SKM-1 (cell line): ENCODE measurements at regions not wholly inside any gene's neighbourhood (a gene's known extent, or its start where the extent isn't known, plus 50 kb on each side); places are given as distances from the start of the nearest gene placed in this dataset.

Experiments used
- DNase-seq: peaks from one replicate; lab custom pipeline; 2025; ENCODE audit not compliant: unreplicated experiment; lab: John Stamatoyannopoulos, UW

GRCh38 chr20:56865055-56865454 is 235.9 kb downstream of the TFAP2C start:
- no peak for DNase-seq

GRCh38 chr20:56867128-56867527 is 238.0 kb downstream of the TFAP2C start:
- DNase-seq, result no peak

GRCh38 chr20:56868746-56869145 is 239.6 kb downstream of the TFAP2C start:
- DNase-seq, result no peak

GRCh38 chr20:56870271-56870670 is 241.2 kb downstream of the TFAP2C start:
- DNase-seq, result no peak

DNA sequence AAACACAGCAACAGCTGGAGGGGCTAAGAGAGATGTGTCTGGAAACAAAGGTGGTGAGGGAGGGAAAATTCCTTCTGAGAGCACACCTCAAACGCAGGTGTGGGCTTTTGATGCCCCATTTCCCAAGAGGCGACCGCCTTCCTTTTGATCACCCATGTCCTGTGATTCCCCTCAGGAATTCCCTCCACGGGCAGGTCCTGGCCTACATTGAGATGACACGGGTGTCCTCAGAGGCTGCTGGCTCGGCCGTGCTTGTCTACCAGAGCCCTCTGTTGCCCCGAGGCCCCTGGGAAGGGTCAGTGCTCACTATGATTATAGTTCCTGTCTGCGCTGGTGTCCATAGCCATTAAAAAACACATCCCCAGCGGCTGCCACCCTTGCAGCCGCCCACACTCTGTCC is 242.6 kb downstream of the TFAP2C start:
- DNase-seq, result no peak

- DNase-seq, result no peak
Observed at GRCh38 chr20:56872620-56873458, 243.7 kb downstream of the TFAP2C start.

DNA sequence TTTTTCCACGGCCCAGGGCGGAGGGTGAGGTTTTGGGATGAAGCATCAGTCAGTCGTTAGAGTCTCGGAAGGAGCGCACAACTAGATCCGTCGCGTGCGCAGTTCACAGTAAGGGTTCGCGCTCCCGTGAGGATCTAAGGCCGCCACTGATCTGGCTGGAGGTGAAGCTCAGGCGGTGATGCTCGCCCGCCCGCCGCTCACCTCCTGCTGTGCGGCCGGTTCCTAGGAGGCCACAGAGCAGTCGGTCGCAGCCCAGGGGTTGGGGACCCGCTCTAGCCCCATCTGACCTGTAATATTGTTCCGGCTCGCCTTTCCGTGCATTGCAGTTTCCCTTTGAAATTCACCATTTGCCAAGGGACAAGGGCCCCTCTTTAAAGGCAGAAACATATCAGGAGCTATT is 244.7 kb downstream of the TFAP2C start:
- no peak for DNase-seq

- no peak for DNase-seq
Observed at GRCh38 chr20:56875052-56875659, 246.1 kb downstream of the TFAP2C start.

- no peak for DNase-seq
Observed at GRCh38 chr20:56875803-56876202, 246.7 kb downstream of the TFAP2C start.

DNA sequence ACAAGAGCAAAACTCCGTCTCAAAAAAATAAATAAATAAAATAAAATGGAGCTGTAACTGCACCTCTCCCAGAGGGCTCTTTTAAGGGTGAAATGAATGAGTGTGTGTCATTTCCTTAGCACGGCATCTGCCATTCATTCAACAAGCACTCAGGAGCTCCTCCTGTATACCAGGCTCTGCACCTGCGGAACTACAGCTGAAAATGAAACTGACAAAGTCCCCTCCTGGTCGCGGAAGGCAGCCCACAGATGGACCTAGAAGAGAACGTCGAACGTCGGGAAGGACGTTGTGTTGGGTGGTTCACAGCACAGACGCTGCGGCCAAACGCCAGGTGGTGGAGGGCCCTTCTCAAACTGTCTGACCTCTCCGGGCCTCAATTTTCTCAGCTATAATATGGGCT is 256.4 kb downstream of the TFAP2C start:
- no peak for DNase-seq

DNA sequence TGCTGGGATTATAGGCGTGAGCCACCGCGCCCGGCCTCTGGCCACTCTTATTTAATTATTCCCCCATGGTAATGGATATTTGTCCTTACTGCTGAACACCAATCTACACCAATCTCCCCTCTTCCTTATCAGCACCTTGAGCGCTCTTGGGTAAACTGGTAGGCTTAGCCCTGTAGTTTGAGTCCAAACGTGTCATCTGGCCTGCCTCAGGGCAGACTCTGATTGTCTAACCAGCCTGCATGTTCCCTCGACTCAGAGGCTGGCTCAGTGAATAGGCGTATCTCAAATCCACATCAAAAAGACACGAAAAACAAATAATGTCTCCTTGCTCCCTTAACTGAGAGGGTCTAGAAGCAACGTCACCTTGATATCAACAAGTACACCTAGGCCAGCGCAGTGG is 260.9 kb downstream of the TFAP2C start:
- DNase-seq, result no peak

DNA sequence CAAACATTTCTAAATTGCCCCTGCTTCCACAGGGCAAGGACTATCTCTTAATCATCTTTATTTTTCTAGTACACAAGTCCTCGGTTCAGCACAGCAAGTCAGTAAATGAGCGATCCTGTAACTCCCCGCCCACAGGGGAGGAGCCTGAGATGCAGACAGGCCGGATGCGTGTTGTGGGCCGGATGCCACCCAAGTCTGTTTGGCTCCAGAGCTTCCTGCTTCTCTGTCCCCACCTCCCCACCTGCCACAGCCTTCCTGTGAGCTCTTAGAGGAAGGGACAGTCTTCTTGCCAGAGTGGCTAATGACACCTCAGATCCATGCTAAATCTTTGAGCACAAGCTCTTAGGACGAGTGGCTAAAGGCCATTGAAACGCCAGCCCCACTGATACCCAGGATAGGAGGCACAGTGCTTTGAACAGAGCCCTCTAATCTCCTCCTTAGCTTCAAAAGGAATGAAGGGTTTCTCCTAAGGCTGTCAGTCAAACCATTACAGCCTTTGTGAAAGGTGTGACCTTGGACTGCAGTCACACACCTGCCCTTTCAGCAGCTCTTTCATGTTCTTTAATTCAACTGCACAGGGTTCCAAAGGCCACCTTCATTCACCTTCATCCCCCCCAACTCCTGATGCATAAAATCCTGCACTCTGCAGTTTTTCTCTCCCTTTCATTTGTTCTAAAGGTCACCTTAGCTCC is 264.3 kb downstream of the TFAP2C start:
- no peak for DNase-seq

GRCh38 chr20:56896447-56896846 is 267.3 kb downstream of the TFAP2C start:
- DNase-seq, result no peak

- DNase-seq, result no peak
Observed at GRCh38 chr20:56897318-56897957, 268.3 kb downstream of the TFAP2C start.

DNA sequence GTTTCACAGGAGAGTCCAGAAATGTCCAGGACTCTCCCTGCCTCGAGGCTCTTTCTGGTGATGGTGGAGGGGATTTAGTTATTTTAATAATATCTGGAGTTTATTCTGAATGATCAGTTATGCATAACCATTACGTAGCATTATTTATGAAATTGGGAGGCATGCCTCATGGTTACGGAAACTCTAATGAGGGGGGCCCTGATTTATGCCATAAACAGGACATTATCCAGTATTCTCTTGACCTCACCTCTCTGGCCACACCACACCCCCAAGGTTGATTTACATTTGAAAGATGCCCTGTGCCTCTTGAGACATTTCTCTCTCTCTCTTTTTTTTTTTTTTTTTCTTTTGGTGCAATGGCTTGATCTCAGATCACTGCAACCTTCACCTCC is 268.8 kb downstream of the TFAP2C start:
- DNase-seq, result no peak

DNA sequence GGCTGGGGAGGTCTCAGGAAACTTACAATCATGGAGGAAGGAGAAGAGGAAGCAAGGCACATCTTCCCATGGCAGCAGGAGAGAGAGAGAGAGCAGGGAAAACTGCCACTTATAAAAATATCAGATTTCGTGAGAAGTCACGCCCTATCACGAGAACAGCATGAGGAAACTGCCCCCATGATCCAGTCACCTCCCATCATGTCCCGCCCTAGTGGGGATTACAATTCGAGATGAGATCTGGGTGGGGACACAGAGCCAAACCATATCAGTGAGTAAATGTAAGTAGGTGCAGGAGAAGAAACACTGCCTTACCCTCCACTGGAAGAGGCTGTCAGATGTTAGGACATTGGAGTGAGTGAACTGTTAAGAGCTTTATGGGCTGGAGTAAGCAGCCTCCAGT is 270.4 kb downstream of the TFAP2C start:
- no peak for DNase-seq

DNA sequence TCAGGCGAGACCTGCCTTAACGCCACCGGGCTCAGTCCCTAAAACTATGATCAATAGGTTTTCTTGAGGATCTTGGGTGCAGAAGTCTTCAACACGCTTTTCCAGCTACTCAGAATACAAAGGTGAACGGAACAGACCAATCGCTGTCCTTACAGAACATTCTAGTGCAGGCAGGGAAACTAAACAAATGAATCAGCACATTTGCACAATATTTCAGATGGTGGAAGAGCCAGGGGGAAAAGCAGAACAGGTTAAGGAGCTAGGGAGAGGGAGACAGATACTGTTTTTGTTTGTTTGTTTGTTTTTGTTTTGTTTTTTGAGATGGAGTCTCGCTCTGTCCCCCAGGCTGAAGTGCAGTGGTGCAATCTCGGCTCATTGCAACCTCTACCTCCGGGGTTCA is 271.1 kb downstream of the TFAP2C start:
- no peak for DNase-seq

GRCh38 chr20:56903421-56903820 is 274.3 kb downstream of the TFAP2C start:
- no peak for DNase-seq

DNA sequence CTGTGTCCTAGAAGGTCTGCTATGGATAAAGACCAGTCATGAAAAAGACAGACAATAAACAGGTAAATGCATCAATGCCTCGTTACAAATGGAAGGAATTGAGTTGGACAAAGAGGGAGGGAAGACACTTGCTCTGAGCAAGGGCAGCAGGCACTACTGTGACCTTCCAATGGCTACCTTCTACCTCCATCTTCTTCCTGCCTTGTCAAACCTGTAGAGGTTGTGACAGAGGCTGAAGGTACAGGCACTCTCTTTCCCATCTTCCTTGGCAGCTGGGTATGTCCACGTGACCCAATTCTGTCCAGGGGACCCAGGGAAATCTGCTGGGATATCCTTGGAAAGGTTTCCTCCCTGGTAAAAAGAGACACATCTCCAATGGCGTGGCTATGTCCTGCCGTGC is 274.8 kb downstream of the TFAP2C start:
- no peak for DNase-seq

DNA sequence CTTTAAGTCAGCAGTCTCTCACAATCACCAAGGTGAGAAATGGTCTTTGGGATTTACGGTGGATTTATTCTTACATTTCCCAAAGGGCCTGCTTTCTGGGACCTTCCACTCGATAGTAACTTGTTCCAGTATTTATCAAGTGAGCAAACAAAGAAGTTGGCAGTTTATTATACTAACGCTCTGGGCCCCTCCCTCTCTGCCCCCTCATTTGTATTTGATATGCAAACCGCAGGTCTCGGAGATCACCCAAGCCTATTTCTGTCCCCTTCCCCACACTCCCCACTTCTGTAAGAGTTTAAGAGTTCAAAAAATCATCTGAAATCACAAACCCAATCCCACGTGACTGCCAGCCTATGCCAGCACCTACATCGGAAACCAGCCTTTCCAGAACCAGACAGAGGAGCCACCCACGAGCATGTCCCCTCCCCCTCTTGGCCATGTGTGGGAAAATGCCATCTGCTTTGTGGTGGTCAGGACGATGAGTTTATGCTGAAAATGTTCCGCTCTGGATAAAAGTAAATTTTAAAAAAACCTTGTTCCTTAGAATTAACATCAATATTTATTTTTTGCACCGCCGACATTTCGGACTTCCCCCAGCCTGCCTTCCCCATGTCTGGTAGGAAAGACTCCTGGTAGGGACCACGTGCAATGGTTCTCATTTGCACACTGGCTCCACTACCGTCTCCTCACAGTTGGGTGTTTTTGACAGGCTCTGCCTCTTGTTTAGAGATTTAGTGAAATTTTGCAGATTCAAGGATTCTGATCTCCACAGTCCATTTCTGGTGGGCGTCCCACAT is 281.0 kb downstream of the TFAP2C start:
- DNase-seq, result no peak

DNA sequence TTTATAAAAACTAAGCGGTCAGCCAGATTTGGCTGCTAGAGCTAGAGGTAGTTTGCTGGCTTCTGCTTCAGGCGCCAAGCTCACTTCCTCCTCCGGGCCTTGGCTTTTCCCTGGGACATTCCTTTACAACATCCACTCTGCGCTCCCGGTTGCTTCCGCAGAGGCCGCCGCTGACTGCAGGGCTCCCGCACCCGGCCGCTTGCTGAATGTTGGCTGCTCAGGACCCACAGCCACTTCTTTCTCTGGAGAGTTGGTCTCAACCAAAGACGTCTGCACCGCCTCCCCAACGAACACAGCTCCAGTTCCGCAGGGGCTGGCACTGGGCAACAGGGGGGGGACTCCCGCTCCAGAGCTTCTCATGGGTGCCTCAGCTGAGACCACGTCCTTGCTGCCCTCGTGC is 282.8 kb downstream of the TFAP2C start:
- no peak for DNase-seq
